ENCODE measurements at regions not wholly inside any gene's neighbourhood (a gene's known extent, or its start where the extent isn't known, plus 50 kb on each side); places are given as distances from the start of the nearest gene placed in this dataset.

GRCh38 chr12:45612044-45612794 is 117.3 kb upstream of the ARID2 start:
- no peak overlapping the region for H3K27ac ChIP-seq
- TF ChIP-seq CTCF (conservative IDR thresholded peaks at IDR 0.05) (no peak), ZFX (IDR thresholded peaks at IDR 0.05) (no peak)

GRCh38 chr12:45613296-45613695 is 116.2 kb upstream of the ARID2 start:
- no peak for TF ChIP-seq CTCF (conservative IDR thresholded peaks at IDR 0.05)
- TF ChIP-seq ZFX (IDR thresholded peaks at IDR 0.05), result no peak
- H3K27ac ChIP-seq, result no peak overlapping the region

GRCh38 chr12:45613855-45614254 is 115.7 kb upstream of the ARID2 start:
- no peak overlapping the region for H3K27ac ChIP-seq
- TF ChIP-seq CTCF (conservative IDR thresholded peaks at IDR 0.05) (no peak), ZFX (IDR thresholded peaks at IDR 0.05) (no peak)

GRCh38 chr12:45615268-45615667 is 114.2 kb upstream of the ARID2 start:
- no peak overlapping the region for H3K27ac ChIP-seq
- no peak for TF ChIP-seq ZFX (IDR thresholded peaks at IDR 0.05)
- TF ChIP-seq CTCF (conservative IDR thresholded peaks at IDR 0.05), result no peak

GRCh38 chr12:45619736-45620135 is 109.8 kb upstream of the ARID2 start:
- no peak overlapping the region for H3K27ac ChIP-seq
- no peak for TF ChIP-seq CTCF (conservative IDR thresholded peaks at IDR 0.05)
- no peak for TF ChIP-seq ZFX (IDR thresholded peaks at IDR 0.05)

GRCh38 chr12:45621703-45622102 is 107.8 kb upstream of the ARID2 start:
- TF ChIP-seq ZFX (IDR thresholded peaks at IDR 0.05), result no peak
- TF ChIP-seq CTCF (conservative IDR thresholded peaks at IDR 0.05), result no peak
- H3K27ac ChIP-seq, result no peak overlapping the region

- H3K27ac ChIP-seq, result no peak overlapping the region
- TF ChIP-seq CTCF (conservative IDR thresholded peaks at IDR 0.05) (no peak), ZFX (IDR thresholded peaks at IDR 0.05) (no peak)
These were observed 107.1 kb upstream of the ARID2 start for GRCh38 chr12:45622210-45622937.
